HG03469 (cell line): ENCODE measurements at regions not wholly inside any gene's neighbourhood (a gene's known extent, or its start where the extent isn't known, plus 50 kb on each side); places are given as distances from the start of the nearest gene placed in this dataset.

Source experiments
- ATAC-seq: cut with Tn5 transposase; IDR thresholded peaks from one replicate; pipeline ENCODE4 v1.9.1; 2021; ENCODE audit warnings: mild to moderate bottlenecking, moderate library complexity, moderate number of reproducible peaks; ENCODE audit not compliant: unreplicated experiment

GRCh38 chr10:85193796-85194195 lies 865.4 kb downstream of the CCSER2 start:
- ATAC-seq: no peak

GRCh38 chr10:85194706-85195105 lies 866.3 kb downstream of the CCSER2 start:
- ATAC-seq: no peak

DNA sequence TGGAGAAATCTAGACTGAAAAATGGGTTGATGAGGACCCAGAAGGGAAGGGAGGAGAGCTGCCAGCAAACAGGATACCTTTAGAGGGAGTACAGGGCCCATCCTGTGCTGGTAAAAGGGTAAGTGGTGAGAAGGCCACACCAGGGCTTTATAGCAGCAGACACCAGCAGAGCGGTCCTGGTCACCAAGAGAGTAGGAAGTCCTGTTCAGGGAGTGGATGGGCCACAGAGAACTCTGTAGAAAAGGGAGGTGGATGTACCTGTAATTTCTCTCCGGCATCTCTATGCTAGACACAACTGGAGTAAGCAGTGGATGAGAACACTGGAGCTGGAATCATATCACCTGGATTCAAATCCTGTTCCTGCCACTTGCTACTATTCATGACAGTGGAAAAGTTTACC lies 867.2 kb downstream of the CCSER2 start:
- no peak for ATAC-seq

DNA sequence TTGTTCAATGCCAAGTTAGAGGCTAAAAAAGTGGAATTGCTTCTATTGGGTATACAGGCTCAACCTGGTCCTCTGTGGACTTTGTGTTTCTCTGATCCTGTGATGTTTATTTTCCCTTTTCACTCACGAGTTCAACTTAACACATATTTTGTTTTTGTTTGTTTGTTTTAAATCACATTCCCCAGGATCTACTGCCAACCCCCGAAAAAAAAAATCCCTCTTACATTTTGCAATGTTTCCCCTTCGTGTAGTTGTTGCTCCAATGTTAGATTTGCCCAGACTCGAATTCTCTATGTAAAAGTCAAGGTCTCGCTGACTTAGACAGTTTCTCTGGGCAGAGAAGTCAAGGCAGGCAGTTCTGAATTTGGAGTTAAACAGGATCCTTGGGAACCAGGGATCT lies 876.4 kb downstream of the CCSER2 start:
- ATAC-seq: no peak

DNA sequence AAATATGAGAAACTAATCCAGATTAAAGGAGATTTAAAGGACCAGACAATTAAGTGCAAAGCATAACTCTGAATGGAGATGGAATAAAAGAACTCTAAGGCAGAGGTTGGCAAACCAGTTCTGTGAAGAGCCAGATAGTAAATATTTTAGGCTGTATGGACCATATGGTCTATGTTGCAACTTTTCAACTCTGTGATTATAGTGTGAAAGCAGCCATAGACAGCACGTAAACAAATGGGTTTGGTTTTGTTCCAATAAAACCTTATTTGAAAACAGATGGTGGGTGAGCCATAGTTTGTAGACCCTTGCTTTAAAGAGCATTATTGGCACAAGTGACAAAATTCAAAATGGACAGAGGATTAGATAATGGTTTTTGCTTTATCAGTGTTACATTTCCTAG lies 884.1 kb downstream of the CCSER2 start:
- no peak for ATAC-seq

- ATAC-seq: no peak
These were observed 885.1 kb downstream of the CCSER2 start for GRCh38 chr10:85213493-85213892.

GRCh38 chr10:85222300-85222699 lies 893.9 kb downstream of the CCSER2 start:
- ATAC-seq: no peak

DNA sequence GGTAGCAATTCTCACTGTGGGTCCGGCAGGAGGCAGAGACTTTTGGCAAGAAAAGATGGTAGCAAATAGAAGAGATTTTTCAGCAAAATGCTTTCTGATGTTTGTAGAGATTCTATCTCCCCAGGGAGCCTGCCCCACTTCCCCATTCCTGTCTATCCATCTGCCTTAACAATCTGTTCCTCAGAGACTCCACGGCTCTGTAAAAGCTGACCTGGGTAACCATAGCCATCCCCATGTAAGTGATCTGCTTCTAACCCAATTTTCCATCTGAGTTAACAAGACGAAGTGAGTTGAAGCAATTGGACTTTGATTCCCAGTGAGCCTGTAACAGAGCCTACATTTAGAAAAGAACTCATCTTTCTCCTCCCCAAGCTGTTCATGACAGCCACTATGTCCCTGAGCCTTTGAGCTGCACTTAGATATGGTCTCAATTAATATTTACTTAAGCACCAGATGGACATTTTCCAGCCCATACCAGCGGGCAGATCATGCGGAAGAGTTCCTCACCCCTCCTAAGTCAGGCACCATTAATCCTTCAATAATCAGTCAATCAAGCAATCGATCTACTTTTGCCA lies 896.1 kb downstream of the CCSER2 start:
- ATAC-seq: no peak

DNA sequence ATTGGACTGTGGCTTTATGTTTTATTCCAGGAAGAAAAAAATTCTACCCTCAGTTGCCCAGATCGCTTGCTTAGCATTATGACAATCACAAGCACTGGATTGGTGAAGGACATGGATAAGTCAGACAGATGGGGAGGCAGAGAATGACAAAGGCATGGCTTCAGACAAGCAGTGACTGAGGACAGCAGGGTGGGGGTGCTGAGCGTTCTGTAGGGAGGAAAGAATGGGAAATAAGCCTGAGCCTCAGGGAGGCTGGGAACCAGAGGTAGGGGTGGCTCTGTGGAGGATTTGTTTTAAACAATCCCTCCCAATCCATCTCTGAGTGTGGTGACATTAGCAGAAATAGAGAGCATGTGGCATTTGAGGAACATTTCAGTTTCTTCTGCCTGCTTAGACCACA lies 896.9 kb downstream of the CCSER2 start:
- ATAC-seq: no peak

DNA sequence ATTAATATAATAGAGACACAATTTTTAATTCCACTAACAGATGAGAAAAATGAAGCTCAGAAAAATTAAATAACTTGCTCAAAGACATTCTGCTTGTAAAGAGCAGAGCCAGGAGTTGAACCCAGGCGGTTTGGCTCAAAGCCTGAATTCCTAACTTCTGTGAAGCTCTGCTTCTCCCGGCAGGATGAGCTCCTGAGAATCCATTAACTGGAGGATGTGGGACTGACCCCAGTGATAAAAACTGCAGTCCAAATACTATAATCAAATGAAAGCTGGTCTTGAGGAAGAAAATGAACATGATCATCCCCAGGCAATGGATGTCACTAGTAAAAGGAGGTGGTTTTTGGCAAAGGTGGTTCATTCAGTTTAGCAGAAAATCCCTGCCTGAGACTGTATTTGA lies 898.2 kb downstream of the CCSER2 start:
- no peak for ATAC-seq

DNA sequence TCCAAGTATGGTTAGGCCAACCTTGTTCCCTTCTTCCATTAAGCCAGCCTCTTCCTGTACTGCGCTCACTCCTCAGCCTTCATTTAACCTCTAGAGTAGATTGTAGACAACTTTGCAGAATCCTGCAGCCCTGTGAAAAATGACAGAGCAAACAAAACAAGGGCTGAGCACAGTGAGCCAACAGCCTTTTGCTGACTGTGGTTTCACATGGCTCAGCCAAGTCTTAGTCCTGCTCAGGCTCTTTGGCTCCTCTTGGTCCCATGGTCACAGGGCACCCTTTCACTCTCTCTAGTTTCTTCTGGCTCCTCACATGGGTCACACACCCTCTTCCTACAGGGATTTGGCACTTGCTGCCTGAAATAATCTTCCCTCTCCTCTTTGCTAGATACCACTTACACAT lies 900.3 kb downstream of the CCSER2 start:
- ATAC-seq: no peak

DNA sequence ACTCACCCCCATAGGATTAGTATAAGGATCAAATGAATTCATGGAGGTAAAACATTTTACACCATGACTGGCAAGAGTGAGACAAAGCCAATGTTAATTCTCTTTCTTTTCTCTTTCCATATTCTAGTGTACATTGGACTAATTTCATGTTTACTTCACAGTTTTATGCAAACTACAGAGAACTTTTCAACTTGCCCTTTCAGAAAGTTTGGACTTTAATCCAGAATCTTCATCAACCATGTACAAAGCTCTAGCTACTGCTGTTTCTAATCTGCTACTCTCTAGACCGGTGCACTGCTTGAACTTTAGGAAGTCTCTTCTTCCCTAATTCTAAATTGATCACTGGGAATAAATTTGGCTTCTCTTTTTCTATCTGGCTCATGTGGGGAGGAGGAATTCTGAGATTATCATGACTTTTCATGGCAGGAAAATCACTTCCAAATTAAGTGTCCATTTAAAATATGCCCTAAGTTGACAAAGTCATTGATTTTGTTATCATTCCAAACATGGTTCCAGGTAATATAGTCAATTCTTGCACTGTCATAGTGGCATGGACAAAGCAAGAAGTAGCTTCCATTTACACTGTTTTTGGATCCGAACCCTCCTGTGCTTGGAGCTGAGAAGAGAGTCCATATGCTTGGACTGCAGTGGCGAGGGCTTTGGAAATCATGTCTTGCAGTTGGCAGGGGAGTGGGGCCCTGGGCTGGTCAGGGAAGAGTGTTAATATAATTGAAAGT lies 903.3 kb downstream of the CCSER2 start:
- ATAC-seq: no peak

- ATAC-seq: no peak
These were observed 906.9 kb downstream of the CCSER2 start for GRCh38 chr10:85235258-85235657.

DNA sequence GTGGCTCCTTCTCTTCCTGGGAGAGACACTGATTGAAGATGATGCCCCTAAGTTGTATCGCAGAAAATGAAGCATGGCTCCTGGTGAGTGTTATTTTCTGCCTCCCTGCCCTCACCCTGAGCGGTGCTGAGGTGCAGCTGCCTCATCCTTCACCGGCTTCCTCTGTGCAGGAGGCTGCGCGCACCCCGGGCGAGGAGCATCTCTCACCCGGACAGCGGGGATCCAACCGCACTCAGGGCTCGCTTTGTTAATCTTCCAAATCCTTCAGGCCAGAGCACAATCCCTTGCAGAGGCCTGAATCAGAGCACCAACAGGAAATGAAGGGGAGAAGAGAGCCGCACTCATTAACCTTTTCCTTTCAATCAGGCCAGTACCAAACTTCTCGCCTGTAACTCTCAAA lies 910.3 kb downstream of the CCSER2 start:
- ATAC-seq: no peak

DNA sequence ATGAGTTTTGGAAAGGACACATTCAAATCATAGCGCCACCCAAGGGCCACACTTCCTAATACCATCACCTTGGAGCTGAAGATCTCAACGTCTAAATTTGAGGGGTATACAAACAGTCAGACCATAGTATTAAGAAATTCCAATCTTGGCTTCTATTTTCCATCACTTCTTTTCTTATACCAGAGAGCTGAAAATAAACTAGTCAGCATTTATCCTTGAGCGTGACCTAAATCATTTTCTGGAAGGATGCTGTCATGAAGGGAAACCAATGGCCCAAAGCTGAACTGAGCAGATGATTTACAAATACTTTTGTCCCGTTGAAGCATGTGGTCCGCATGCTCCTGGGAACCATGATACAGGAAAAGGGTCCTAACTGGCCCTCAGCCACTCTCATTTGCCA lies 921.9 kb downstream of the CCSER2 start:
- no peak for ATAC-seq

DNA sequence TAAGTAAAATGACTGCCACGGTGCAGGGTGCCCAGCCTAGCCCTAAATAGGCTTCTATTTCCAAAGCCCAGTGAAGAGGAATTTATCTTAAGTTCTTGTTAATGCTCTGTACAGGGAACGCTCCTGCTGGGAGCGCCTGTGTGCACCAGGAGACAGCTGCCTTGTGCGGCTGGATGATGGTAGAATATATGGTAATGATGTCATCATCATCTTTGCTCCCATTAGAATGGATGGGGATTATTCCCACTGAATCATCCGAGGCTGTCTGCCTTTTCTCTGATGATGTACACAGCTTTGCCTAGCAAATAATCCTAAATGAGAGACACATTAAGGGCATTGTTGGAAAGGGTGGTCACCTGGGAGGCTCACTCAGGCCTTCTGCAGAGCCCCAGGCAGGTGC lies 928.1 kb downstream of the CCSER2 start:
- ATAC-seq: no peak

- ATAC-seq: no peak
These were observed 931.5 kb downstream of the CCSER2 start for GRCh38 chr10:85259908-85260307.

DNA sequence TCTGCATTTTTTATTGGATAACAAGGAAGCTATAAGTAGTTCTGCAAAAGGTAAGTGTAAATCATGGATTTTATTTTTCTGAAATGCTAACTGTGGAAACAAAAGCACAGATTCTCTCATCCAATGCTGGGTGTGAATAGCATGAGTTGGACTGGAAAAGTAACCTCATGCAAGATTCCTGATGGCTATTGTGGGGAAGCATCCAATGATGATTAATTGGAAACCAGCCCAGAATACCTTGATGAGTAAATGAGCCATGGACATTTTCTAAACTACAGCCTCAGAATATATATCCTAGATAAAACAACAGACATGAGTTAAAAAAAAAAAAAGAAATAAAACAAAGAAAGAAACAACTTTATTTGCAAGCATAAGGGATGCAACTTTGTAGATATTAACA lies 934.6 kb downstream of the CCSER2 start:
- no peak for ATAC-seq

DNA sequence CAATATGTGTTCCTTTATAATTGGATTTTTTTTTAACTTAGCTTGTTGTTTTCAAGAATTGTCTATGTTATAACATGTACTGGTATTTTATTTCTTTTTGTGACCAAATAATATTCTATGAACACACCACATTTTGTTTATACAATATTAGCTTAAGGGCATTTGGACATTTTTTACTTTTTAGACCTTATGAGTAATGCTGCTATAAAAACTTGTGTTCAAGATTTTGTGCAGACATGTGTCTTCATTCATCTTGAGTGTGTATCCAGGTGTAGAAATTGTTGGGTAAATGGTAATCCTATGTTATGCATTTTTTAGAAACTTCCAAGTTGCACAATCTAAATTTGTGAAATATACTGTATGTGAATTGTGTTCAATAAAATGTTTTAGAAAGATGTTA lies 936.7 kb downstream of the CCSER2 start:
- ATAC-seq: no peak

DNA sequence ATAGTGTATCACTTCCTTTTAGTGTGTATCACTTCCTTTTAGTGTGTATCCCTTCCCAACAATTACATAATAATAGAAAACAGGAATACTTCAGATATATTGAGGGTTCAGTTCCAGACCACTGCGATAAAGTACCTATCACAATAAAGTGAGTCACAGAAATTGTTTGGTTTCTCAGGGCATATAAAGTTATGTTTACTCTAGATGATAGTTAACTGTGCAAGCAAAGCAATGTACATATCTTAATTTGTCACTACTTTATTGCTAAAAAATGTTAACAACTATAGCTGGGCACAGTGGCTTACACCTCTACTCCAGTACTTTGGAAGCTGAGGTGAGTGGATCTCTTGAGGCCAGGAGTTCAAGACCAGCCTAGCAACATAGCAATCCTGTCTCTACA lies 938.4 kb downstream of the CCSER2 start:
- ATAC-seq: no peak

DNA sequence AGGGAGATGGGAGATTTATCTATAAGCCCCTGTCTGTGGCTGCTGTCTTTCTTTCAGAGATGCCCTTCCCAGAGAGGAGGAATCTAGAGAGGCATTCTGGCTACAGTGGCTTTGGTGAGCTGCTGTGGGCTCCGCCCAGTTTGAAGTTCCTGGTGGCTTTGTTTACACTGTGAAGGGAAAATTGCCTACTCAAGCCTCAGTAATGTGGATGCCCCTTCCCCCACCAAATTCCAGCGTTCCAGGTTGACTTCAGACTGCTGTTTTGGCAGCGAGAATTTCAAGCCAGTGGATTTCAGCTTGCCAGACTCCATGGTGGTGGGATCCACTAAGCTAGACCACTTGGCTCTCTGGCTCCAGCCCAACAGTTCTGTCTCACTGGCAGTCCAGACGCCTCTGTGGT lies 951.6 kb downstream of the CCSER2 start:
- ATAC-seq: no peak

DNA sequence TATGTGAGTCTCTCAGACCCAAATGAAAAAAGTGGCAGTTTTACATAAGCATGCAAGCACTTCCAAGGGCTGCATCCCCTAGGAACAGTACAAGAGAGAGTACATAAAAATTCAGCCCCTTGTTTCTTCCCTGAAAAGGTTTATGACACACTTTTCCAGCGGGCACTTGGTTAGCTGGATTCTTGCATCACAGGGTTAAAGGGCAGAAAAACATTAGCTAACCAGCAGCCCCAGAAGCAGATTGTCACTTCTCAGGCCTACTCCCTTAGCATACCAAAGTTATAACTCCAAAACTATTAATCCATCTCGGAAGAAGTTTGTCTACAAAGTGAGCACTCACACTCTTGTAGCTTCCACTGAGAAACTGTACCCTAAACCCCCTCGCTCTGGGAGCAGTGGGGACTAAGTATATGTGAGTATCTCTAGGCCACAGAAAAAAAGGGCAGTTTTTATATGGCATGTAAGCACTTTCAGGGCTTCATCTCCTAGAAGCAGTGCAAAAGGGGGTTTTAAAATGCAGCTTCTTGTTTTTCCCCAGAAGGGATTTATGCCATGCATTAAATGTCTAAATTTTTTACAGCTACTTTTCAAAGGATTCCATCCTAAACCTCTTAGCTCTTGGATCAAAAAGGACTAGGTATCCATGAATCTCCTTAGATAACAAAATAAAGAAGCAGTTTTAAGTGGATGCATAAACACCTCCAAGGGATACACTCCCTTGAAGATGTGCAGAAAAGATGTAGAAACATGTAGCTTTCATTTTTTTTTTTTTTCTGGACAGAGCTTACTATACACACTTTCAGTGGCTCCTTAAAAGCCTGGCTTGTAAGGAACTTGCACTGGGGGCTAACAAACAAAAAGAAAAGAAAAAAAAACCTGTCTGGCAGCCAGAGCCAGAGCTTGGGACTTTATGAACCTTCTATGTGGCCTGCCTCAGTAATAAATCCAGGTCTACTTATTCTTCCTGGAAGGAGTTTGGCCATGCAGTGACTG lies 956.7 kb downstream of the CCSER2 start:
- ATAC-seq: no peak
